Stromal cell of bone marrow (primary cell): ENCODE measurements at regions not wholly inside any gene's neighbourhood (a gene's known extent, or its start where the extent isn't known, plus 50 kb on each side); places are given as distances from the start of the nearest gene placed in this dataset.

Source experiments
- DNase-seq: peaks from one replicate; pipeline ENCODE4 v3.0.0-alpha.2; 2012; ENCODE audit warnings: low read depth

DNA sequence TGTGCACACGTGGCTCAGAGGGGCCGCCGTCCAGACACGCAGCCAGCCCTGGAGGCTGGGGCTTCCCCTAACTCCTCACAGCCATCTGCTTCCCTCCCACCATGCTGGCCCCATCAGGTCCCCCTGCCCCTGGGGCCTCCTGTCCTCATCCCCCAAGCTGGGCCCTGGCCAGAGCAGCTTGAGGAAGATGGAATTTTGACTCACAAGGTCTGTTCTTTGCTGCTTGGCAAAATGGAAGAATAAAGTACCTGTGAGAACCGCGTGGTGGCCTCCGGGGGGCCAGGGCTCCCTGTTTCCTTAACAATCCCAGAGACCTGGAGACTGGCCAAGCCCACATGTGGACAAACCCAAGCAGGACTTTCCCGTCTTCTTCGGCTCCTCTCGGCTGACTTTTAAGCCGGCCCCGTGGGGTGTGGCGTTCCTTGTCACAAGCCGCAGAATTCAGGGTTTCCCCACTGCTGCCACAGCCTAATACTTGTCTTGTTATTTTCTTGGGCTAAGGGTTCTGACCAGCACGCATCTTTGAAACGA lies 872.8 kb downstream of the BRD1 start:
- DNase-seq = no peak

GRCh38 chr22:48953830-48954229 lies 873.8 kb downstream of the BRD1 start:
- DNase-seq = no peak

GRCh38 chr22:48953103-48953720 lies 874.5 kb downstream of the BRD1 start:
- DNase-seq = no peak

DNA sequence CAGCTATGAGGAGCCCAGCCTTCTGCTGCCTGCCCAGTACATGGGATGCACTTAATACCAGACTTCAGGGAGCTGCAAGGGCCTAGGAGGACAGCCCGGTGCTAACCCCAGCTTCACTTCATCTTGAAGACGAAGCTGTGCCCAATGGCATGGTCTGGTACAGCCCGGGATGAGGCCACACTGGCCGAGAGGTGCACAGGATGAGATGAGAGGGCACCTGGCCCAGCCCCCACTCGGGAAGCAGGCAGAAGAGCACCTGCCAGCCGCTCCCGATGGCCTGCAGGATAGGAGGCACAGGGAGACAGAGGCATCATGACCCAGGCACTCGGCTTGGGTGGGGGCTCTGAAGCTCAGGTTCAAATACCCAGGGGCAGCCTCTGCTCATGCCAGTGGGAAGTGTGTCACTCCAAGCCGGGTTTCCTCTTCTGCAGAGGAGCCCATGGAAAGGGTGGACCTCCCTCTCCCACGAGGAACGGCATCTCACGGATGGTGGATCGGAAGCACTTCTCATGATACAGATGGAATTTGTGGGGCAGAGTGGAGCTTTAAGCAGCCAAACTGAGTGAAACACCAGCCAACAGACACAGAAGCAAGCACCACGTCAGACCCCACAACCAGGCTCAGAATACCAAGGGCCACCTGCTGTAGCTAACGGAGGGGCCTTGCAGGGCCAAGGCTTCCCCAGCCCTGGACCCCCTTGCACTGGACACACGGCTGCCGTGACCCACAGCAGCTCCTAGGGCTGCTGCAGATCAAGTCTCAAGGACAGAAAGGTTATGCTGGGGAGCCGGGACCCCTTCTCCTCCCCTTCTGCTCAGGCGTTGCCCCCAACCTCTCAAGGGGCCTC lies 875.2 kb downstream of the BRD1 start:
- no peak for DNase-seq

DNA sequence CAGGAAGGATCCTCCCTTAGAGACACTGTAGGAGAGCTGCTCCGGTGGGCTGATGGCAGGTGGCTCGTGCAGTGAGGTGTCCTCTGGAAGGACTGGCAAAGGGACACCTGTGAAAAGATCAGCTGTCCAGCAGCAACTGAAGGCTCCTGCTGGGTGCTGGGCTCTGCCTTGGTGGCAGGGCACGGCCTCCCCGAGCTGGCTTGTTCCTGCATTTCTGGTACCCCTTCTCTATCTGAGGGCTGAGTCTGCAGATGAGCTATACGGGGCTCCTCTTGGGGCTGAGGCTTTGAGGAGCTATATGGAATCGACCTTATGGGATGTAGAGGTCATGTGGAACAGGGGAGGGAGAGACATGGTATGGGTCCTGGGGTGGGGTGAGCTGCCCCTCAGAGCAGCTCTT lies 875.8 kb downstream of the BRD1 start:
- DNase-seq = no peak

DNA sequence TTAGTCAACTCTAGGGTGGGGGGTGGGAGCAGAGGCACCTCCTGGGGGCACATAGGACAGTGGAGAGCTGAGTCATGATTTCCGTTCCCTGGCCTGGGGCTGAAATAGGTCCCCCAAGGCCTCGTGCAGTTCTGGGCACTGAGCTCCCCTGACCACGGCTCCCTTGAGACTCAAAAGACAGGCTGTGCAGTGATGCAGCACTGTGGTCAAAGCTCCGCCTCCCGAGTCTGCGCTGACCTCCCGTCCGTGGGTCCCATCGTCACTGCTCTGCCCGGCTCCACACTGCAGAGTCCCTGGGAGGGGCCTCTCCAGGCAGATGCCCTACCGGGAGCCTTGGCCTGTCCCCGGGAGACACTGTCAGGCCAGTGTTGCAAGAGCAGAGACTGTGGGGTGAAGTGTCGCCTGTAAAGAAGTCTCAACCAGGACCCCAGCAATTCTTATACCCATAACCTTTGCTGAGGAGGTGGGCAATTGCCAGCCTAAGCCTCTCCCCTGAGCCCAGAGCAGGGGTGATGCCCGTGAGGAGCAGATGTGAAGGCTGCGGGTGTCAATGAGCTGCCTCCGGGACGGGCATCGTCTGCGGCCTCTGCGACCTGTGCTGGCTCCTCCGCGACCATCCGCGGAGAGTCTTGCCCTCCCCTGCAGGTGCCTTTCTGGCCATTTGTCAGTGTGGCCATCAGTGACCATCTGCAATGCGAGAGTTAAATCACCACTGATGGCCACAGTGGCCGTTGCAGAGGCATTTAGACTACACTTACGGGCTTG lies 877.3 kb downstream of the BRD1 start:
- DNase-seq = no peak

DNA sequence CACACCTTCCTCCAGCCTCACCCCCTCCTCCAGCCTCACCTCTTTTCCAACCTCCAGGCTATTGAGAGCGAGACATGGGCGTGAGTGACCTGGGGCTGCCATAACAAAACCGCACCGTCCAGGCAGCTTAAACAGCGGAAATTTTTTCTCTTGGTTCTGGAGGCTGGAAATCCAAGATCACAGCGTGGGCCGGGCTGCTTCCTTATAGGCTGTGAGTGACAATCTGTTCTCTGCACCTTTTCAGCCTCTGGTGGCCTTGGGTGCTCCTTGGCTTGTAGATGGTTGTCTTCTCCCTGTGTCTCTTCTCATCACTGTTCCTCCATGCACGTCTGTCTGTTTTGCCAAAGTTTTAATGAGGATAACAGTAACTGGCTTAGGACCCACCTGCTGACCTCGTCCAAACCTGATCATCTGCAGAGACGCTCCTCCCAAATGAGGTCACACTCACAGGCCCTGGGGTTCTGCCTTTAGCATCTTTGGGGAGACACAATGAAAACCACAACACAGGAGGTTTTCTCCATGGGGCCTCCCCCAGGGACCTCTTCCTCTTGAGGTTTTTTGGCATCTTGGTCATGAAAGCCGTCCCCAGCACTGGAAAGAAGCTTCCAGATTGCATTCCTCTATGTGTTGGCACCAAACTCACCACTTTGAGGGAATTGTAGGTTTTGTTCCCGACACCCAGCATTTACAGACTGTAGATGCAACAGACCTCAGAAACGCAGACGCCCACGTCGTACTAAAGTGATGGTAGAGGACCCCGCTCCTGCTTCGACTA lies 878.1 kb downstream of the BRD1 start:
- no peak for DNase-seq

DNA sequence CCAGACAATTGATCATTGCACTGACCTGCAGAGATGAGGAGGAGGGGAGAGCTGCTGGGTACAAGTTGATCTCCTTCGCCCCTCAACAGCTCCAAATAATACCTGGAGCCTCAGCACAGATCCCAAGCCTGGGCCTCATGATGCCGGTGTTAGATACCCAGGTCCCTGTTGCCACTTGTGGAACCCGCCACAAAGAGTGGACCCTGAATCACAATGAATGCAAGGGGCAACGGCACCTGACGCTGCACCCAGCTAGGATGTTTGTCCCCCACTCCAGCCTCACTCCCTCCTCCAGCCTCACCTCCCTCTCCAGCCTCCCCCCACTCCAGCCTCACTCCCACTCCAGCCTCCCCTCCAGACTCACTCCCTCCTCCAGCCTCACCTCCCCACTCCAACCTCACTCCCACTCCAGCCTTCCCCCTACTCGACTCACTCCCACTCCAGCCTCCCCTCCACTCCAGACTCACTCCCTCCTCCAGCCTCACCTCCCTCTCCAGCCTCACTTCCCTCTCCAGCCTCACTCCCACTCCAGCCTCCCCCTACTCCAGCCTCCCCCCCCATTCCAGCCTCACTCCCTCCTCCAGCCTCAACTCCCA lies 879.0 kb downstream of the BRD1 start:
- DNase-seq = no peak

DNA sequence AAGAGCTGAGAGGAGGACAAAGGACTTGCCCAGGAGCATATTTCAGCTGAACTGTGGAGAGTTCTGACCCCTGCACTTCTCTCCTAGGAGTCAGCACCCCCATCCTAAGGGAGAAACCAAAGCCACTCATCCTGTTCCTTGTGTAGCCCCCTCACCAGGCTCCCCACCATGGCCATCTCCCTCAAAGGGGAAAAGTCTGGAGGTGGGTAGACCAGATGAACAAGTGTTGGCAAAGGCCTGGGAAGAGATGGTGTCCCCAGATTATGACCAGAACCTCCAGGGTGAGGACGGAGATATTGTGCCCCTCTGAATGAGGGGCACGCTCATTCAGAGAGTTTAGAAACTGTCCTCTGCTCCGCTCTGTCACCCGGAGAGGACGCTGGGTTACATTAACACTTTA lies 880.0 kb downstream of the BRD1 start:
- DNase-seq = no peak

- DNase-seq = no peak
These were observed 881.8 kb downstream of the BRD1 start for GRCh38 chr22:48945621-48946458.

DNA sequence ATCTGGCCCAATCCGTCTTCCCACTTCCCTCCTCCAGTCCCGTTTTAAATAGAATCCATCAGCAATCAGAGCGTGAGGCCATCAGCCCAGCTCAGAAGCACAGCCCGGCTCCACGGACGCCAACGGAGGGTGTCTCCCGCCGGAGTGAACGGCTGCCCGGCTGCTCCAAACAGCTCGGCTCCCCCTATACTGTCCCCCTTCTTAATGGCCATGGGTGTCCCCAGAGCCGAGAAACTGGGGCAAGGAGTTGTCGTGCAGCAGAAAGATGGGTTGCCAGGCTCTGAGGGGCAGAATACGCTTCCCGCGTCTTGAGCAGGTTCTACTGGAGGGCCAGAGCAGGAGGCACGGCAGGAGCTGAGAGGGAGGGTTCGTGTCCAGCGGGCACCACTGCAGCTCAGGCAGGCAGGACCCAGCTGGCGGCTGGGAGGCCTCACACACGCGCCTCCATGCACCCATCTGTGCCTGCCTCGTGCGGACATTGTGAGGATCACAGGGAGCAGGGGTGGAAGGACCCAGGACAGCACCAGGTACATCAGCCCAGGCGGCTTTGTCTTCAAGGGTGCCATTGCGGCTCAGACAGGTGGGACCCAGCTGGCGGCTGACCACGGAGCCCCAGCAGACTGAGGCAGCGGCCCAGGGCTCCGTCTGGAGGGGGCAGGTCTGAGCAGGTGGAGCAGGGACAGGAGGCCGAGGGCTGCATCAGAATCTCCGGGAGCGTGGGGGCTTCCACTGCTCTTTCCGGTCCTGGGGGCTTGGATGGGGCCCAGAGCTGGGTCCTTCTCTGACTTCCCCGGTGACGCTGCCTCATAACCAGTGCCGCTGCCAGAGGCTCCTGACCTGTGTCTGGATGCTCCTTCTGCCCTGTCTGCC lies 882.7 kb downstream of the BRD1 start:
- no peak for DNase-seq

DNA sequence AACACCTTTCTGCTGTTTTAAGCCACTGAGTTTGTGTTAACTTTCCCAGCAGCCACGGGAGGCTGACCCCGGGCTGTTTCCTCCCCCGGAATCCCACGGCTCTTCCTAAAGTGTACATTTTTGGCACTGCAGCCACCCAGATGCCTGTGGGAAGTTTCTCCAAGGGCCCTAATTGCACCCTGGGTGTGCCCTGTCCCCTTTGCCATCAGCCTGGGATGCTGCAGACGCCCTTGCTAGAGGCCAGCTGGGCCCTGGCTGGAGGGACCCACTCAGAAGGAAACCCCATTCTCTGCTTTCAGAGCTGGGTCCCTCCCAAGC lies 883.3 kb downstream of the BRD1 start:
- no peak for DNase-seq

DNA sequence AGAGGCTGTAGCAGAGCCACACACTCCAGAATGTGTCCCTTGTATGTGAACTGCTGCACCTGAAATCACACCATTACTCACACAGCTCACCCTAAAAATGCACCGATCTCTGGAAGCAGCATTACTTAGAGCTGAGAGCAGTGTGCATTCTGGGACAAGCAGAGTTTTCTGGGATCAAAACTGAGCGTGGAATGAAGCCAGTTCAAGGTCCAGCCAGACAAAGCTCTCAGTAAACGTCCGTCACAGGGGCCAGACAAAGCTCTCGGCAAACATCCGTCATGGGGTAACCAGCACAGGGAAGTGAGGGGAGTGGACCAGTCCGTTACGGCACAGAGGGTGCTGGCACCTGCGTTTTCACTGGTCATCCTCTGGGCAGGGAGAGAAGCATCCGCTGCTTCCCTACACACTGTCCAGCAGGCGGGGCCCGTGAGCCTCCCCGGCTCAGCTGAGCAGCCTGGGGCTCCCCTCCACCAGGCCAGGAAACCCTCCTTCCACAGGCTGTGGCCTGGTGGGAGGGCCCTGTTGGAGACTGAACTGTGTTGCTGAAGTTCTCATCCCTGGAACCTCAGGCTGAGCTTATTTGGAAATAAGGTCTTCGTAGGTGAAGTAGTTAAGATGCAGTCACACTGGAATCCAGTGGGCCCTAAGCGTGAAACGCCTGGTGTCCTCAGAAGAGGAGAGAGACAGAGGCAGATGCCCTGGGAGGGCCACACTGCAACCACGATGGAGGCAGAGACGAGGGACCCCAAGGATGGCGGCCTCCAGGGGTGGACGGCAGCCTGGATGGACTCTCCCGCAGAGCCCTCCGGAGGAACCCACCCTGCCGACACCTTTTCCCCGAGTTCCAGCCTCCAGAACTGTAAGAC lies 883.9 kb downstream of the BRD1 start:
- DNase-seq = no peak

- no peak for DNase-seq
These were observed 884.7 kb downstream of the BRD1 start for GRCh38 chr22:48942698-48943566.

GRCh38 chr22:48941903-48942575 lies 885.6 kb downstream of the BRD1 start:
- DNase-seq = no peak

- DNase-seq = no peak
These were observed 886.4 kb downstream of the BRD1 start for GRCh38 chr22:48941033-48941902.
